Parathyroid adenoma (tissue), 2 donors: ENCODE measurements at regions not wholly inside any gene's neighbourhood (a gene's known extent, or its start where the extent isn't known, plus 50 kb on each side); places are given as distances from the start of the nearest gene placed in this dataset.

Source experiments
- H2AFZ ChIP-seq: fragments of 300-600 bp; sonication (generic); one replicate; pipeline ENCODE4 v1.7.0; 2017; ENCODE audit warnings: antibody characterized with exemption, mild to moderate bottlenecking
- H3K27ac ChIP-seq: fragments of 300-600 bp; sonication (generic); one replicate; pipeline ENCODE4 v1.7.0; 2017
- H3K27me3 ChIP-seq: fragments of 300-600 bp; sonication (generic); one replicate; pipeline ENCODE4 v1.7.0; 2017; ENCODE audit warnings: low read length; ENCODE audit not compliant: control insufficient read depth, insufficient read depth
- H3K36me3 ChIP-seq: fragments of 300-600 bp; sonication (generic); one replicate; pipeline ENCODE4 v1.7.0; 2017; ENCODE audit warnings: low read length; ENCODE audit not compliant: control insufficient read depth, insufficient read depth
- H3K4me1 ChIP-seq: fragments of 300-600 bp; sonication (generic); one replicate; pipeline ENCODE4 v1.7.0; 2017; ENCODE audit warnings: control low read depth
- H3K4me2 ChIP-seq: fragments of 300-600 bp; sonication (generic); one replicate; pipeline ENCODE4 v1.7.0; 2017; ENCODE audit warnings: low read length
- H3K4me3 ChIP-seq: fragments of 300-600 bp; sonication (generic); one replicate; pipeline ENCODE4 v1.7.0; 2017; ENCODE audit warnings: low read depth, low read length
- H3K79me2 ChIP-seq: fragments of 300-600 bp; sonication (generic); one replicate; pipeline ENCODE4 v1.7.0; 2017; ENCODE audit warnings: control low read depth
- H3K9ac ChIP-seq: fragments of 300-600 bp; sonication (generic); one replicate; pipeline ENCODE4 v1.7.0; 2017; ENCODE audit warnings: mild to moderate bottlenecking
- H3K9me3 ChIP-seq: fragments of 300-600 bp; sonication (generic); one replicate; pipeline ENCODE4 v1.7.0; 2017; ENCODE audit warnings: low read length; ENCODE audit not compliant: control insufficient read depth
- CTCF ChIP-seq: fragments of 300-600 bp; sonication (generic); IDR thresholded peaks from one replicate; pipeline ENCODE4 v1.7.0; 2017; ENCODE audit warnings: antibody characterized with exemption, mild to moderate bottlenecking
- donor health status: primary hyperparathyroidism.

DNA sequence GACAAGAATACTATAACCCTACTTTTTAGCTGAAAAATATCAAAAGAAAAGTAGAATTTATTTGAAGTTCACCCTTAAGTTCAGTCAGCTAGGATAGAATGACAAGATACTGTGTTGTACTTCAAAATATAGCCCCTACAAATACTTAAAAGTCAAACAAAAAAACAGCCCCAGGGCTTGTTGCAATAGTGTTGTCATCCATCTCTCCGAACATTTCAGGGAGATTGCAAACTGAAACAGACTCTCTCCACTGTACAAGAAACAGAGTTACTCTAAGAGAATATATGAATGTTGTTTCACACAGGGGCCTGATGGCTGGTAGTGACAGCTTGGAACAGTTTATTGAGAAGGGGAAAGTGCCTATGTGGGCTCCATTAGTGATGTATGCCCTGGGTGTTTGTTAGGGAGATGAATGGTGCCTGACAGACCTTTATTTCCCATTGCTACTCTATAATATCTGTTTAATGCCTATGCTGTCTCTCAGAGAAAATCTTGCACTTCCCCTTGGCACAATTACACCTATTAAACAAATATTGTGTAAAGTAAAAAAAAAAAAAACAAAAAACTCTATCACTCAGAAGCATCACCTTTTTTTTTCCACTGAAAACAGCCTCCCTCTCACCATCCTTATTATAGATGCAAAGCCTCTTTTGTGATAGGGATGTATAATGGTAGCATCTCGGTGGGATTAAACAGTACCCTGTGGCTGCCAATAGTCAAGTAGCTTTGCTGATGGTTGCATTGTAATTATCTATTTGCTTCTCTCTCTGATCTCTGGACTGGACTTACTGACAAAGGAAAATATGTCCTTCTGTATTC, 506.3 kb upstream of the LUZP2 start:
- H2AFZ ChIP-seq: no peak overlapping the region
- H3K4me2 ChIP-seq: no peak overlapping the region
- no peaks in the 10 kb centered on the region for H3K27me3 ChIP-seq
- no peak overlapping the region for H3K4me3 ChIP-seq
- no peaks in the 10 kb centered on the region for H3K79me2 ChIP-seq
- H3K36me3 ChIP-seq: no peaks in the 10 kb centered on the region
- H3K4me1 ChIP-seq: no peaks in the 10 kb centered on the region
- no peak overlapping the region for H3K9ac ChIP-seq
- no peak for TF ChIP-seq CTCF
- no peaks in the 10 kb centered on the region for H3K9me3 ChIP-seq
- no peak overlapping the region for H3K27ac ChIP-seq

- no peaks in the 10 kb centered on the region for H3K4me1 ChIP-seq
- no peak overlapping the region for H2AFZ ChIP-seq
- H3K4me3 ChIP-seq: no peak overlapping the region
- H3K79me2 ChIP-seq: no peaks in the 10 kb centered on the region
- H3K27ac ChIP-seq: no peak overlapping the region
- H3K36me3 ChIP-seq: no peaks in the 10 kb centered on the region
- no peak overlapping the region for H3K9ac ChIP-seq
- no peaks in the 10 kb centered on the region for H3K27me3 ChIP-seq
- H3K4me2 ChIP-seq: no peak overlapping the region
- no peaks in the 10 kb centered on the region for H3K9me3 ChIP-seq
- TF ChIP-seq CTCF: no peak
These were observed 505.7 kb upstream of the LUZP2 start for GRCh38 chr11:23991165-23991539.

DNA sequence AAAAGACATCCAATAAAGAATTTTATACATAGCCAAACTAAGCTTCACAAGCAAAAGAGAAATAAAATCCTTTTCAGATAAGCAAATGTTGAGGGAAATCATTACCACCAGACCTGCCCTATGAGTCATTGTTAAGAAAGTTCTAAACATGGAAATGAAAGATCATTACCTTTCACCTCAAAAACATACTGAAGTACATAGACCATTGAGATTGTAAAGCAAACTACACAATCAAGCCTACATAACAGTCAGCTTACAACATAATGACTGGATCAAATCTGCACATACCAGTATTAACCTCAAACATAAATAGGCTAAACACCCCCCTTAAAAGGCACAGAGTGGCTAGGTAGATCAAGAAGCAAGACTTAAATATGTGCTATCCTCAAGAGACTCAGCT, 501.0 kb upstream of the LUZP2 start:
- Histone ChIP-seq H3K27me3 (no peaks in the 10 kb centered on the region), H3K4me3 (no peak overlapping the region), H3K9me3 (no peaks in the 10 kb centered on the region), H3K4me1 (no peaks in the 10 kb centered on the region), H3K9ac (no peak overlapping the region), H3K4me2 (no peak overlapping the region), H3K27ac (no peak overlapping the region), H2AFZ (no peak overlapping the region), H3K79me2 (no peaks in the 10 kb centered on the region), H3K36me3 (no peaks in the 10 kb centered on the region)
- TF ChIP-seq CTCF: no peak

DNA sequence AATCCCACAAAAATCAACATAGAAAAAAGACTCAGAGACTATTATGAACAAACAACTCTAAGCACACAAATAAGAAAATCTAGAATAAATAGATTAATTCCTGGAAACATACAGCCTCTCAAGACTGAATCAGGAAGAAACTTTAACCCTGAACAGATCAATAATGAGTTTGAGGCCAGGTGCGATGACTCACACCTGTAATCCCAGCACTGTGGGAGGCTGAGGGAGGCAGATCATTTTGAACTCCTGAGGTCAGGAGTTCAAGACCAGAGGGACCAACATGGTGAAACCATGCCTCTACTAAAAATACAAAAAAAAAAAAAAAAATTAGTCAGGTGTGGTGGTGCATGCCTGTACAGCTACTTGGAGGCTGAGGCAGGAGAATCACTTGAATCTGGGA, 499.5 kb upstream of the LUZP2 start:
- no peaks in the 10 kb centered on the region for H3K27me3 ChIP-seq
- no peak overlapping the region for H2AFZ ChIP-seq
- H3K27ac ChIP-seq: no peak overlapping the region
- no peak overlapping the region for H3K9ac ChIP-seq
- no peaks in the 10 kb centered on the region for H3K9me3 ChIP-seq
- H3K4me3 ChIP-seq: no peak overlapping the region
- H3K4me2 ChIP-seq: no peak overlapping the region
- no peaks in the 10 kb centered on the region for H3K79me2 ChIP-seq
- no peak for TF ChIP-seq CTCF
- H3K36me3 ChIP-seq: no peaks in the 10 kb centered on the region
- no peaks in the 10 kb centered on the region for H3K4me1 ChIP-seq
